Urinary bladder (tissue), 3 donors: ENCODE measurements at regions not wholly inside any gene's neighbourhood (a gene's known extent, or its start where the extent isn't known, plus 50 kb on each side); places are given as distances from the start of the nearest gene placed in this dataset.

Experiments
- DNase-seq: peaks from one replicate; pipeline ENCODE4 v3.0.0-alpha.2; 2015; ENCODE audit errors: extremely low spot score
- H3K27ac ChIP-seq: one replicate; pipeline ENCODE4 v1.5.1; 2013; ENCODE audit warnings: low read depth, mild to moderate bottlenecking, moderate library complexity
- H3K36me3 ChIP-seq: one replicate; pipeline ENCODE4 v1.6.1; 2013; ENCODE audit warnings: mild to moderate bottlenecking, moderate library complexity; ENCODE audit not compliant: insufficient read depth
- H3K4me1 ChIP-seq: one replicate; pipeline ENCODE4 v1.6.1; 2013; ENCODE audit warnings: mild to moderate bottlenecking, moderate library complexity; ENCODE audit not compliant: insufficient read depth
- H3K4me3 ChIP-seq: one replicate; pipeline ENCODE4 v1.5.1; 2013; ENCODE audit warnings: low read depth, low read length
- WGBS: extraction: QIAGEN DNeasy Blood & Tissue Kit; methylation state at CpG from one replicate; pipeline ENCODE4 v1.1.7; 2013; 5-methylcytosine and 5-hydroxymethylcytosine counted together
- donor health status: healthy with polysubstance abuse.
- donor health status: healthy.

GRCh38 chr9:78753039-78753438, 456.1 kb downstream of the PSAT1 start:
- no peak overlapping the region for H3K27ac ChIP-seq
- no peaks in the 10 kb centered on the region for H3K4me1 ChIP-seq
- H3K4me3 ChIP-seq: no peak overlapping the region
- no peak for DNase-seq
- H3K36me3 ChIP-seq: no peaks in the 10 kb centered on the region

GRCh38 chr9:78756813-78757510, 460.0 kb downstream of the PSAT1 start:
- WGBS: 81% methylated on average over 7 of the region's 7 CpGs

GRCh38 chr9:78763424-78763823, 466.5 kb downstream of the PSAT1 start:
- no peak for DNase-seq
- 95% methylated on average over 4 of the region's 4 CpGs for WGBS
- no peaks in the 10 kb centered on the region for H3K4me1 ChIP-seq

More at GRCh38 chr9:78756813-78757510, 460.0 kb downstream of the PSAT1 start:
- H3K4me3 ChIP-seq: no peak overlapping the region
- H3K27ac ChIP-seq: no peak overlapping the region
- H3K4me1 ChIP-seq: no peaks in the 10 kb centered on the region
- no peak for DNase-seq
- no peaks in the 10 kb centered on the region for H3K36me3 ChIP-seq

GRCh38 chr9:78765861-78766260, 468.9 kb downstream of the PSAT1 start:
- H3K4me3 ChIP-seq: no peak overlapping the region
- no peak overlapping the region for H3K27ac ChIP-seq
- no peak for DNase-seq
- WGBS: 94% methylated on average over 4 of the region's 4 CpGs
- no peaks in the 10 kb centered on the region for H3K36me3 ChIP-seq
- H3K4me1 ChIP-seq: no peaks in the 10 kb centered on the region

More at GRCh38 chr9:78763424-78763823, 466.5 kb downstream of the PSAT1 start:
- H3K27ac ChIP-seq: no peak overlapping the region
- no peak overlapping the region for H3K4me3 ChIP-seq
- H3K36me3 ChIP-seq: no peaks in the 10 kb centered on the region

DNA sequence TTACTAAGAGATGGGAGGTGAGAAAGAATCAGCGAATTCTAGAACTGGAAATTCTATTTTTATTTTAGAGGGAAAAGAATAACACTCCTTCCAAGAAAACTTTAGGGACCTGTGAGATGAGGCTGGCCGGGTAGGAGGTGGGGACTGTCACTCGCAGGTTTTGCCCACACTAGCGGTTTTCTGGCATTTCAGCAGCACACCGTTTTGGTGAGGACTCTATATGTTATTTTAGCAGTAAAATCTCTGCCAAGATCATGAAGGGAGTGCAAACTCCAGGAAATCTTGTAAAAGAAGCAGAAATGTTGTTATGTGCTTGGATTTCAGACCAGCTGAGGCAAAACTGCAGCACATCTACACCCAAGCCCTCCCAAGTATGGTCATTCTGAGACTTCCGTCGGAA, 470.6 kb downstream of the PSAT1 start:
- no peak overlapping the region for H3K27ac ChIP-seq
- no peak overlapping the region for H3K4me3 ChIP-seq
- H3K36me3 ChIP-seq: no peaks in the 10 kb centered on the region
- WGBS: 73% methylated on average over 7 of the region's 7 CpGs
- no peak for DNase-seq
- no peaks in the 10 kb centered on the region for H3K4me1 ChIP-seq

DNA sequence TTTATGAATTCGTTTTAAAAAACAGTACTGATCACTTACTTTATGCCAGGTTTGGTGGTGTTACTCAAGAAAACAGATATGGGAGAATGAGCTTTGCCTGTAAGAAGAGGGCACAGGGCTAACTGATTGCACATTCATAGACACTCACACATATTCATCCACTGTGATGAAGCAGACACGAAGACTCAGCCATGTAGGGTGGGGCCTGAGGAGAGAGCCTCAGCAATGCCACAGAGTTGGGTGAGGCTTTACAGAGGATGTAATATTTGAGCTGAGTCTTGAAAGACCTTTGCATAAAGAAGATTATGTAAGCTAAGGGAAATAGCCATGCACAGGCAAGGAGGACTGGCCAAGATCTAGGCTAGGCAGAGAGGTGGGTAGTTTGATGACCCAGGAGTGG, 472.8 kb downstream of the PSAT1 start:
- no peak for DNase-seq
- H3K36me3 ChIP-seq: no peaks in the 10 kb centered on the region
- H3K27ac ChIP-seq: no peak overlapping the region
- no peak overlapping the region for H3K4me3 ChIP-seq
- H3K4me1 ChIP-seq: no peaks in the 10 kb centered on the region
- WGBS: 83% methylated on average over 2 of the region's 2 CpGs

GRCh38 chr9:78775211-78775610, 478.3 kb downstream of the PSAT1 start:
- WGBS: 82% methylated on average over 11 of the region's 11 CpGs
- no peaks in the 10 kb centered on the region for H3K36me3 ChIP-seq
- no peaks in the 10 kb centered on the region for H3K4me1 ChIP-seq
- no peak overlapping the region for H3K4me3 ChIP-seq
- H3K27ac ChIP-seq: no peak overlapping the region
- DNase-seq: no peak

DNA sequence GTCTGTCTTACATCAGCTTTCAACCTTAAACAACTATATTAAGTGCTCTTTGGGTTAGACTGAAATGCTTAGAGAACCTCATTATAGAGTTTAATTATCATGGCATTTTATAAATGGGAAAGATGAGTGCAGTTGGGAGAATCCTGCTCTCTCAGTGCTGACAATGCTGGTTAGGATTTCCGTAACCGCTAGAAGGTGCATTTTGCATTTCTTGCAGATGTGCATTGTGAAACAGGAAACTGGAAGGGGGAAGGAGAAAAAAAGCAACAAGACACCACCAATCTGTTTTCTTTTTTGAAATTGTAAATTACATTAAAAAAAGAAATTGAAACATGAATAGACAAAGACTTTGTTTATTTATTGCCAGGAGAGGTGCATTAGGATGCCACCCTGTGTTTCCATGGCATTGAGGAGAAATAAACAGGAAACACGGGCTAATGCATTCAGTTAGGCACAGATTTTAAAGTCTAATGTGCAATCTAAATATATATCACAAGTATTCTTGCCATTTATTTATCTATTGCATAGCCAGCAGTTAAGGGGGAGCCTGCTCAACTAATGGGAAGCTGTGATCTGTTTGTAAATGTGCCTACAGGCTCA, 478.9 kb downstream of the PSAT1 start:
- no peak for DNase-seq
- Histone ChIP-seq H3K27ac (no peak overlapping the region), H3K4me3 (no peak overlapping the region), H3K36me3 (no peaks in the 10 kb centered on the region), H3K4me1 (no peaks in the 10 kb centered on the region)
- WGBS: 71% methylated on average over 3 of the region's 3 CpGs

GRCh38 chr9:78777747-78778146, 480.8 kb downstream of the PSAT1 start:
- DNase-seq: no peak
- Histone ChIP-seq H3K36me3 (no peaks in the 10 kb centered on the region), H3K4me1 (no peaks in the 10 kb centered on the region), H3K4me3 (no peak overlapping the region), H3K27ac (no peak overlapping the region)
- WGBS: 87% methylated on average over 4 of the region's 4 CpGs

- WGBS: 80% methylated on average over 3 of the region's 3 CpGs
- Histone ChIP-seq H3K4me1 (no peaks in the 10 kb centered on the region), H3K36me3 (no peaks in the 10 kb centered on the region), H3K4me3 (no peak overlapping the region), H3K27ac (no peak overlapping the region)
- DNase-seq: no peak
These were observed 481.4 kb downstream of the PSAT1 start for GRCh38 chr9:78778318-78778717.

DNA sequence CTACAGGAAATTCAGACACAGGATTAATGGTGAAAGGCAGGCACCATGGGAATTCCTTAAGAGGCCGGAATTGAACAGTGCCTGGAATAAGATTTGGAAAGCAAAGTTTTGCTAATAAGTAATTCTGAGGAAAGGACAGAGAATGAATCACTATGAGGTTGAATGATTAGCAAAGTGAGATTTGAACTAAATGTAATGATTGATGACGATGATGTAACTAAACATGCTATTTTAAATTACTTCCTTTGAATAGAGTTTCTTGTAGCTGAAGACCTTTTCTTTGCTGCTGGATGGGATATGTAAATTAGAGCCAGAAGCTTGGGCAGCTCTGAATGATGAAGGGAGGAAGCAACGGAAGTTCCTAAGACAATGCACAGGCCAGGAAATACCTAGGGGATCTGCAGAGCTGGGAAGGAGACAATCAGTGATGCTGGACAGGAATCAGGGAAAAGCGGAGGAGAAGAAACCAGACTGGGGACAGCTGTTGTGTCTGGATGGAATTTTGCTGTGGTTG, 482.0 kb downstream of the PSAT1 start:
- no peaks in the 10 kb centered on the region for H3K4me1 ChIP-seq
- H3K27ac ChIP-seq: no peak overlapping the region
- no peaks in the 10 kb centered on the region for H3K36me3 ChIP-seq
- no peak for DNase-seq
- H3K4me3 ChIP-seq: no peak overlapping the region
- WGBS: 70% methylated on average over 4 of the region's 4 CpGs

- no peak for DNase-seq
- H3K4me3 ChIP-seq: no peak overlapping the region
- H3K27ac ChIP-seq: no peak overlapping the region
- 90% methylated on average over 4 of the region's 4 CpGs for WGBS
- H3K36me3 ChIP-seq: no peaks in the 10 kb centered on the region
- no peaks in the 10 kb centered on the region for H3K4me1 ChIP-seq
These were observed 484.8 kb downstream of the PSAT1 start for GRCh38 chr9:78781681-78782080.

DNA sequence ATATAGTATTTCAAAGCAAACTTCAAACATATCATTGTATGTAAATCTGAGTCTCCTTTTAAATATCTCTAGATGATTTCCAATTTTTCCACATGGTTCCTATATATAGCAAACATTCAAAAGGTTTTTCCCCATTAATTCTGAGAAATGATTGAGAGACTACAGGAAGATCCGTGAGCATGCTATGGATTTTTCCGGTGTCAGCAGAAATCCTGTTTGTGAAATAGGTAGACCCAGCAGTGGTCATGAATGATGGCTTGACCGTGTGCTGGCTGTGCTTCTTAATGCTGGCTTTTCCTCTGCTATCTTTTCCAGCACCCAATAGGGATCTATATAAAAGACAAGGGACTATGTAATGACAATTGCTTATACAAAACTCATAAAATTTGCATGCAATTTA, 485.3 kb downstream of the PSAT1 start:
- Histone ChIP-seq H3K27ac (no peak overlapping the region), H3K36me3 (no peaks in the 10 kb centered on the region), H3K4me1 (no peaks in the 10 kb centered on the region), H3K4me3 (no peak overlapping the region)
- DNase-seq: no peak
- WGBS: 77% methylated on average over 3 of the region's 3 CpGs

GRCh38 chr9:78782858-78783257, 485.9 kb downstream of the PSAT1 start:
- H3K27ac ChIP-seq: no peak overlapping the region
- no peaks in the 10 kb centered on the region for H3K36me3 ChIP-seq
- WGBS: 87% methylated on average over 3 of the region's 3 CpGs
- H3K4me1 ChIP-seq: no peaks in the 10 kb centered on the region
- no peak overlapping the region for H3K4me3 ChIP-seq
- no peak for DNase-seq
